D721Med (cell line): ENCODE measurements at regions not wholly inside any gene's neighbourhood (a gene's known extent, or its start where the extent isn't known, plus 50 kb on each side); places are given as distances from the start of the nearest gene placed in this dataset.

ENCODE experiments used
- DNase-seq: peaks from one replicate; pipeline ENCODE4 v3.0.0; 2011; ENCODE audit warnings: low spot score; ENCODE audit not compliant: insufficient read length
- FAIRE-seq: peaks from 2 replicates; lab custom pipeline; 2011; peaks lifted over from hg19 to GRCh38; lab: Jason Lieb, UNC
- CTCF ChIP-seq: IDR thresholded peaks from 2 replicates; pipeline ENCODE4 v1.5.1; 2012; ENCODE audit warnings: mild to moderate bottlenecking, control low read depth; ENCODE audit not compliant: insufficient read depth; ENCODE audit errors: missing control alignments

GRCh38 chr2:8564475-8564874, 117.4 kb upstream of the ID2 start:
- no peak for FAIRE-seq

GRCh38 chr2:8565399-8566154, 116.3 kb upstream of the ID2 start:
- no peak for FAIRE-seq
- no peak for DNase-seq
- TF ChIP-seq CTCF, result no peak

More at GRCh38 chr2:8564475-8564874, 117.4 kb upstream of the ID2 start:
- no peak for DNase-seq
- no peak for TF ChIP-seq CTCF

GRCh38 chr2:8566155-8566670, 115.6 kb upstream of the ID2 start:
- DNase-seq, result no peak
- no peak for FAIRE-seq
- TF ChIP-seq CTCF, result no peak

GRCh38 chr2:8566774-8567468, 114.9 kb upstream of the ID2 start:
- no peak for DNase-seq
- no peak for TF ChIP-seq CTCF
- no peak for FAIRE-seq

GRCh38 chr2:8567469-8568260, 114.2 kb upstream of the ID2 start:
- FAIRE-seq (no peak), DNase-seq (no peak)
- TF ChIP-seq CTCF, result no peak

- no peak for DNase-seq
- no peak for TF ChIP-seq CTCF
- no peak for FAIRE-seq
These were observed 113.1 kb upstream of the ID2 start for GRCh38 chr2:8568543-8569302.
